ENCODE measurements at regions not wholly inside any gene's neighbourhood (a gene's known extent, or its start where the extent isn't known, plus 50 kb on each side); places are given as distances from the start of the nearest gene placed in this dataset.

- DNase-seq, result no peak
Measured at GRCh38 chrY:19354061-19354856, 390.3 kb downstream of the KDM5D start.

GRCh38 chrY:19351616-19352015 is 392.9 kb downstream of the KDM5D start:
- no peak for DNase-seq

GRCh38 chrY:19321701-19322100 is 422.8 kb downstream of the KDM5D start:
- DNase-seq, result no peak

GRCh38 chrY:19319135-19319534 is 425.4 kb downstream of the KDM5D start:
- no peak for DNase-seq

- DNase-seq, result no peak
Measured at GRCh38 chrY:19317271-19317987, 427.1 kb downstream of the KDM5D start.

- DNase-seq, result no peak
Measured at GRCh38 chrY:19307627-19308026, 436.9 kb downstream of the KDM5D start.

- DNase-seq, result no peak
Measured at GRCh38 chrY:19303136-19303535, 441.4 kb downstream of the KDM5D start.

GRCh38 chrY:19290925-19291324 is 453.6 kb downstream of the KDM5D start:
- no peak for DNase-seq

GRCh38 chrY:19274076-19274475 is 470.4 kb downstream of the KDM5D start:
- DNase-seq, result no peak

GRCh38 chrY:19268331-19268730 is 476.2 kb downstream of the KDM5D start:
- DNase-seq, result no peak

GRCh38 chrY:19265404-19265803 is 479.1 kb downstream of the KDM5D start:
- no peak for DNase-seq

- DNase-seq, result peak; percentile 0
Measured at GRCh38 chrY:19262310-19262709, 482.2 kb downstream of the KDM5D start.

- DNase-seq, result peak; percentile 38
Measured at GRCh38 chrY:19232276-19232994, 458.9 kb upstream of the HSFY2 start.

GRCh38 chrY:19220784-19221183 is 447.2 kb upstream of the HSFY2 start:
- DNase-seq, result no peak

GRCh38 chrY:19208915-19209314 is 435.4 kb upstream of the HSFY2 start:
- DNase-seq, result no peak

- no peak for DNase-seq
Measured at GRCh38 chrY:19207048-19207447, 433.5 kb upstream of the HSFY2 start.

GRCh38 chrY:19180824-19181223 is 407.3 kb upstream of the HSFY2 start:
- DNase-seq, result no peak

- DNase-seq, result no peak
Measured at GRCh38 chrY:19168202-19168565, 394.6 kb upstream of the HSFY2 start.

- DNase-seq, result no peak
Measured at GRCh38 chrY:19167319-19168201, 394.0 kb upstream of the HSFY2 start.

GRCh38 chrY:19148783-19149182 is 375.2 kb upstream of the HSFY2 start:
- no peak for DNase-seq

GRCh38 chrY:19146296-19146695 is 372.8 kb upstream of the HSFY2 start:
- no peak for DNase-seq

- DNase-seq, result no peak
Measured at GRCh38 chrY:19142093-19142492, 368.6 kb upstream of the HSFY2 start.

Measured in CD4-positive, alpha-beta T cell treated with Interleukin-10 for 1 hour (primary cell).